ENCODE measurements at regions not wholly inside any gene's neighbourhood (a gene's known extent, or its start where the extent isn't known, plus 50 kb on each side); places are given as distances from the start of the nearest gene placed in this dataset.

DNA sequence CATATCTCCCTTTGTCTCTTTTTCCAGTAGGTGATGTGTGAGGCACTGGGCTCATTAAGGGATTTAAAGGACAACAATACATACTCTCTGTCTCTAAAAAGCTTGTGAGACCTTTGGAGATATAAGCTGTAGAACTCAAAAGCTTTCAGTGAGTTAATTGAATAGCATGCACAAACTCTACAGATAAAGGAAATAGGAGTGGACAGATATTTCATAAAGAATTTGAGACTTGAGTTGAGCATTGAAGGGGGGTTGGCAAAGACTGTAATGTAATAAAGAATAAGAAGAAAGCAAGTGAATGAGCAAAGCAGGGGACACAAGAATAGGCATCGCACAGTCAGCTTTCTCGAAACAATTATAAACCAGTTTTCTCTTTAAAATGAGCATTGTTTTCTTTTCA, 583.4 kb upstream of the DPPA4 start:
- H3K9ac ChIP-seq (ENCODE audit: insufficient read depth in 1 of 2, low read depth in 2 of 2, low read length in 2 of 2): no peak overlapping the region
- H3K4me1 ChIP-seq (replicated peaks in 1 of 2; ENCODE audit: control insufficient read depth in 2 of 2, insufficient read depth in 2 of 2, low read length in 2 of 2): no peaks in the 10 kb centered on the region
- no peak for DNase-seq (ENCODE audit: extremely low read depth in 1 of 4, low spot score in 3 of 4)
- no peak overlapping the region for H3K27ac ChIP-seq (ENCODE audit: extremely low read depth, low read depth, low read length)
- H3K4me2 ChIP-seq (ENCODE audit: insufficient read depth, low read length): no peak overlapping the region
- intact Hi-C loops (cut with micrococcal nuclease): no loop called here
- ATAC-seq: no peak
- H2AFZ ChIP-seq (ENCODE audit: low read depth, low read length): no peak overlapping the region
- no peak for FAIRE-seq
- H3K4me3 ChIP-seq: no peak overlapping the region
- ChIA-PET CTCF (ENCODE audit: low intra/inter-chr PET ratio) (no interaction called here), POLR2A (no interaction called here)
- no peaks in the 10 kb centered on the region for H4K20me1 ChIP-seq (replicated peaks; ENCODE audit: control insufficient read depth, insufficient read depth, low read length)
- no peaks in the 10 kb centered on the region for H3K27me3 ChIP-seq (ENCODE audit: control insufficient read depth in 2 of 2, insufficient read depth in 2 of 2, low read length in 2 of 2)
- no peaks in the 10 kb centered on the region for H3K36me3 ChIP-seq (ENCODE audit: control insufficient read depth, insufficient read depth, low read length)
- no TSS peak for BruUV-seq (replicated peaks)
- WGBS (ENCODE audit: insufficient coverage, low coverage, missing lambda C conversion rate): 0% methylated on average over 2 of the region's 2 CpGs
- H3K79me2 ChIP-seq (ENCODE audit: control insufficient read depth, insufficient read depth, low read length): no peaks in the 10 kb centered on the region
- H3K9me3 ChIP-seq (replicated peaks; ENCODE audit: control insufficient read depth, insufficient read depth, low read depth, low read length): no peaks in the 10 kb centered on the region
- TF ChIP-seq ZNF224 (CRISPR knock-in tag; IDR thresholded peaks at IDR 0.05): no peak
- TF ChIP-seq SIN3B (IDR thresholded peaks at IDR 0.05; ENCODE audit: low read depth): no peak
- TF ChIP-seq ZNF347 (CRISPR knock-in tag; IDR thresholded peaks at IDR 0.05; ENCODE audit: low read depth): no peak
- TF ChIP-seq ARID1B (IDR thresholded peaks at IDR 0.05): no peak
- no peak for TF ChIP-seq RBM22 (IDR thresholded peaks at IDR 0.05; ENCODE audit: low read depth, low read length, poor library complexity, severe bottlenecking)
- TF ChIP-seq, protein P1, sequence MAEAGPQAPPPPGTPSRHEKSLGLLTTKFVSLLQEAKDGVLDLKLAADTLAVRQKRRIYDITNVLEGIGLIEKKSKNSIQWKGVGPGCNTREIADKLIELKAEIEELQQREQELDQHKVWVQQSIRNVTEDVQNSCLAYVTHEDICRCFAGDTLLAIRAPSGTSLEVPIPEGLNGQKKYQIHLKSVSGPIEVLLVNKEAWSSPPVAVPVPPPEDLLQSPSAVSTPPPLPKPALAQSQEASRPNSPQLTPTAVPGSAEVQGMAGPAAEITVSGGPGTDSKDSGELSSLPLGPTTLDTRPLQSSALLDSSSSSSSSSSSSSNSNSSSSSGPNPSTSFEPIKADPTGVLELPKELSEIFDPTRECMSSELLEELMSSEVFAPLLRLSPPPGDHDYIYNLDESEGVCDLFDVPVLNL (CRISPR knock-in tag; IDR thresholded peaks at IDR 0.05; ENCODE audit: low read depth): no peak
- no peak for TF ChIP-seq CBX3 (IDR thresholded peaks at IDR 0.05; ENCODE audit: borderline replicate concordance in 1 of 2, low read length in 2 of 2)
- TF ChIP-seq, protein P2, sequence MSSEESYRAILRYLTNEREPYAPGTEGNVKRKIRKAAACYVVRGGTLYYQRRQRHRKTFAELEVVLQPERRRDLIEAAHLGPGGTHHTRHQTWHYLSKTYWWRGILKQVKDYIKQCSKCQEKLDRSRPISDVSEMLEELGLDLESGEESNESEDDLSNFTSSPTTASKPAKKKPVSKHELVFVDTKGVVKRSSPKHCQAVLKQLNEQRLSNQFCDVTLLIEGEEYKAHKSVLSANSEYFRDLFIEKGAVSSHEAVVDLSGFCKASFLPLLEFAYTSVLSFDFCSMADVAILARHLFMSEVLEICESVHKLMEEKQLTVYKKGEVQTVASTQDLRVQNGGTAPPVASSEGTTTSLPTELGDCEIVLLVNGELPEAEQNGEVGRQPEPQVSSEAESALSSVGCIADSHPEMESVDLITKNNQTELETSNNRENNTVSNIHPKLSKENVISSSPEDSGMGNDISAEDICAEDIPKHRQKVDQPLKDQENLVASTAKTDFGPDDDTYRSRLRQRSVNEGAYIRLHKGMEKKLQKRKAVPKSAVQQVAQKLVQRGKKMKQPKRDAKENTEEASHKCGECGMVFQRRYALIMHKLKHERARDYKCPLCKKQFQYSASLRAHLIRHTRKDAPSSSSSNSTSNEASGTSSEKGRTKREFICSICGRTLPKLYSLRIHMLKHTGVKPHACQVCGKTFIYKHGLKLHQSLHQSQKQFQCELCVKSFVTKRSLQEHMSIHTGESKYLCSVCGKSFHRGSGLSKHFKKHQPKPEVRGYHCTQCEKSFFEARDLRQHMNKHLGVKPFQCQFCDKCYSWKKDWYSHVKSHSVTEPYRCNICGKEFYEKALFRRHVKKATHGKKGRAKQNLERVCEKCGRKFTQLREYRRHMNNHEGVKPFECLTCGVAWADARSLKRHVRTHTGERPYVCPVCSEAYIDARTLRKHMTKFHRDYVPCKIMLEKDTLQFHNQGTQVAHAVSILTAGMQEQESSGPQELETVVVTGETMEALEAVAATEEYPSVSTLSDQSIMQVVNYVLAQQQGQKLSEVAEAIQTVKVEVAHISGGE (CRISPR knock-in tag; IDR thresholded peaks at IDR 0.05): no peak
- no peak for TF ChIP-seq MEIS2 (IDR thresholded peaks at IDR 0.05; ENCODE audit: partially characterized antibody)
- no peak for TF ChIP-seq RBM14 (IDR thresholded peaks at IDR 0.05; ENCODE audit: borderline replicate concordance, insufficient read depth, low read depth, low read length)
- H3K9me1 ChIP-seq (ENCODE audit: control insufficient read depth, insufficient read depth, low read length): no peaks in the 10 kb centered on the region
- in situ Hi-C loops (cut with MboI): no loop called here

All from K562 (cell line).